A673 (cell line): ENCODE measurements at regions not wholly inside any gene's neighbourhood (a gene's known extent, or its start where the extent isn't known, plus 50 kb on each side); places are given as distances from the start of the nearest gene placed in this dataset.

Experiments
- EZH2 ChIP-seq: fragments of 200-600 bp; sonication (generic); IDR thresholded peaks from 2 replicates; pipeline ENCODE4 v1.6.1; 2017; ENCODE audit warnings: borderline replicate concordance, low read depth, mild to moderate bottlenecking, mixed read lengths, antibody characterized with exemption, low read length; ENCODE audit not compliant: poor library complexity, severe bottlenecking
- TF ChIP-seq, protein P1 (sequence below): fragments of 300-800, 200-600 bp; sonication (generic); conservative IDR thresholded peaks from 2 replicates; pipeline ENCODE4 v1.5.1; 2017; ENCODE audit warnings: low read depth, mild to moderate bottlenecking, antibody characterized with exemption, low read length, moderate library complexity, mixed read lengths

DNA sequence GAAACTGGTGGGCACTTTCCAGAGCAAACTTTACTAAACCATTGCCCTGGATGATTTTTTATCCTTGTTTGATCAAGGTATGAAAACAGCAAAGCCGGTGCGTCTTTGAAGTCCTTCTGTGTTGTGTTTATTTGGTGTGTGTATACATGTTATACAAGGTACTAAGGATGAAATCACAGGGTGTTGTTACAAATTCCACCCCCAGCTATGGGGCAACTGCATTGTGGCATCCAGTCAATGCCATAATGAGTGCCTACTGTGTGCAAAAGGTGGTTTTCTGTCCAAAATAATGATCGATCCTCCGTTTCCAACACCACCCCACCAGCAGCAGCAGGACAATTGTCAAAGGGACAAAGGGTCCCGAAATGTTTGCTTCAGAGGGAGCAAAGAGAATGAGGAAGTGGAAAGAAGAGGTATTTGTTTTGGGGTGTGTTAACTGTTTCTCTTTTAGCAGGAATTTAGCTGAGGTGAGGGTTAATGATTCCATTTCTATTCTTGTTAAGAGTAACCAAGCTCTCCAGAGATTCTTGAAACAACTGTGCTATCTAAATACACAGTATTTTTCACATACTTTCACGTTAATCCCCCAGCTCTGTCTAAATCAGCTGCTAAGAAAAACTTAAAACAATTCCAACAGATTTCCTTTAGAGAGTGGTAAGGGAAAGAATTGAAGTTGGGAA lies 568.7 kb upstream of the KLF4 start:
- TF ChIP-seq, protein P1, sequence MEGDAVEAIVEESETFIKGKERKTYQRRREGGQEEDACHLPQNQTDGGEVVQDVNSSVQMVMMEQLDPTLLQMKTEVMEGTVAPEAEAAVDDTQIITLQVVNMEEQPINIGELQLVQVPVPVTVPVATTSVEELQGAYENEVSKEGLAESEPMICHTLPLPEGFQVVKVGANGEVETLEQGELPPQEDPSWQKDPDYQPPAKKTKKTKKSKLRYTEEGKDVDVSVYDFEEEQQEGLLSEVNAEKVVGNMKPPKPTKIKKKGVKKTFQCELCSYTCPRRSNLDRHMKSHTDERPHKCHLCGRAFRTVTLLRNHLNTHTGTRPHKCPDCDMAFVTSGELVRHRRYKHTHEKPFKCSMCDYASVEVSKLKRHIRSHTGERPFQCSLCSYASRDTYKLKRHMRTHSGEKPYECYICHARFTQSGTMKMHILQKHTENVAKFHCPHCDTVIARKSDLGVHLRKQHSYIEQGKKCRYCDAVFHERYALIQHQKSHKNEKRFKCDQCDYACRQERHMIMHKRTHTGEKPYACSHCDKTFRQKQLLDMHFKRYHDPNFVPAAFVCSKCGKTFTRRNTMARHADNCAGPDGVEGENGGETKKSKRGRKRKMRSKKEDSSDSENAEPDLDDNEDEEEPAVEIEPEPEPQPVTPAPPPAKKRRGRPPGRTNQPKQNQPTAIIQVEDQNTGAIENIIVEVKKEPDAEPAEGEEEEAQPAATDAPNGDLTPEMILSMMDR: no peak
- TF ChIP-seq EZH2: no peak
